Activated T-helper 1 cell treated with anti-CD3 and anti-CD28 coated beads, Interleukin-12 subunit alpha, Interleukin-12 subunit beta, Interleukin-2, Interleukin-4 antibody, amounts not matched to agents 30 ng/mL and 10 ng/mL and 1 ng/mL, durations not matched to agents 14 hours and 24 hours and 36 hours (primary cell): ENCODE measurements at regions not wholly inside any gene's neighbourhood (a gene's known extent, or its start where the extent isn't known, plus 50 kb on each side); places are given as distances from the start of the nearest gene placed in this dataset.

ENCODE experiments used
- DNase-seq: peaks from one replicate; pipeline ENCODE4 v3.0.0; 2021; ENCODE audit warnings: low spot score
- H3K27ac Mint-ChIP-seq: one replicate; pipeline ENCODE4 v1.8.0; 2021; ENCODE audit warnings: mild to moderate bottlenecking, mixed read lengths
- H3K27me3 Mint-ChIP-seq: one replicate; pipeline ENCODE4 v1.8.0; 2022; ENCODE audit warnings: mild to moderate bottlenecking, moderate library complexity, mixed read lengths; ENCODE audit not compliant: insufficient read depth
- H3K36me3 Mint-ChIP-seq: one replicate; pipeline ENCODE4 v1.8.0; 2021; ENCODE audit warnings: low read depth, mixed read lengths
- H3K4me1 Mint-ChIP-seq: one replicate; pipeline ENCODE4 v1.8.0; 2021; ENCODE audit warnings: low read depth, mixed read lengths
- H3K4me3 Mint-ChIP-seq: one replicate; pipeline ENCODE4 v1.8.0; 2021; ENCODE audit warnings: mild to moderate bottlenecking, moderate library complexity, mixed read lengths
- H3K9me3 Mint-ChIP-seq: one replicate; pipeline ENCODE4 v1.8.0; 2021; ENCODE audit warnings: mixed read lengths
- intact Hi-C: fragments of 100-400 bp; cut with micrococcal nuclease; formaldehyde crosslinking; loops from one replicate; pipeline ENCODE4 v1.15.1; 2024

DNA sequence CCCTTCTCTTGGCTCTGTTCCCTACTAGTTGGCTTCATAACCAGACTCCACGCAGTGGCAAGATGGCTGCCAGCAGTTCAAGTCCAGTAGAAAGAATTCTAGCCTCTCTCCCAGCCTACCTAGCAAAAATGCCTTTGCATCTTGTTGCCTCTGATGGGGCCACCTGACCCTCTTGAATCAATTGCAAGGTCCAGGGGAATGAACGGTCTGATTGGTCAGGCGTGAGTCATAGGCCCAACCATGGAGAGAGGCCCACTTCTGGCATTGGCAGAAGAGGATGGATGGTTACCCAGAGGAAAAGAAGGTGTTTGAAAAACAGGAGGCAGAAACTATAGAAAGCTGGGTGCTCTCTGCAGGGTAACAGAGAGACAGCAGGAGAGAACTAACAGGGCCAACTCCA, 622.6 kb downstream of the CCDC171 start:
- Mint-ChIP-seq H3K36me3 (no peaks in the 10 kb centered on the region), H3K27ac (no peak overlapping the region), H3K4me1 (no peaks in the 10 kb centered on the region), H3K9me3 (no peaks in the 10 kb centered on the region), H3K27me3 (no peaks in the 10 kb centered on the region), H3K4me3 (no peak overlapping the region)
- intact Hi-C loops, result no loop called here
- DNase-seq, result no peak

GRCh38 chr9:16178294-16178693, 625.5 kb downstream of the CCDC171 start:
- intact Hi-C loops, result no loop called here
- H3K9me3 Mint-ChIP-seq, result no peaks in the 10 kb centered on the region
- no peaks in the 10 kb centered on the region for H3K4me1 Mint-ChIP-seq
- H3K36me3 Mint-ChIP-seq, result no peaks in the 10 kb centered on the region
- H3K4me3 Mint-ChIP-seq, result no peak overlapping the region
- H3K27ac Mint-ChIP-seq, result no peak overlapping the region
- H3K27me3 Mint-ChIP-seq, result no peaks in the 10 kb centered on the region
- DNase-seq, result no peak

GRCh38 chr9:16179566-16179965, 626.7 kb downstream of the CCDC171 start:
- intact Hi-C loops, result no loop called here
- Mint-ChIP-seq H3K9me3 (no peaks in the 10 kb centered on the region), H3K4me3 (no peak overlapping the region), H3K27ac (no peak overlapping the region), H3K36me3 (no peaks in the 10 kb centered on the region), H3K27me3 (no peaks in the 10 kb centered on the region), H3K4me1 (no peaks in the 10 kb centered on the region)
- DNase-seq, result no peak

GRCh38 chr9:16180091-16180490, 627.2 kb downstream of the CCDC171 start:
- no peak for DNase-seq
- Mint-ChIP-seq H3K9me3 (no peaks in the 10 kb centered on the region), H3K36me3 (no peaks in the 10 kb centered on the region), H3K27me3 (no peaks in the 10 kb centered on the region), H3K4me1 (no peaks in the 10 kb centered on the region), H3K27ac (no peak overlapping the region), H3K4me3 (no peak overlapping the region)
- intact Hi-C loops, result no loop called here

- no peaks in the 10 kb centered on the region for H3K9me3 Mint-ChIP-seq
Observed at GRCh38 chr9:16180546-16180945, 627.7 kb downstream of the CCDC171 start.

DNA sequence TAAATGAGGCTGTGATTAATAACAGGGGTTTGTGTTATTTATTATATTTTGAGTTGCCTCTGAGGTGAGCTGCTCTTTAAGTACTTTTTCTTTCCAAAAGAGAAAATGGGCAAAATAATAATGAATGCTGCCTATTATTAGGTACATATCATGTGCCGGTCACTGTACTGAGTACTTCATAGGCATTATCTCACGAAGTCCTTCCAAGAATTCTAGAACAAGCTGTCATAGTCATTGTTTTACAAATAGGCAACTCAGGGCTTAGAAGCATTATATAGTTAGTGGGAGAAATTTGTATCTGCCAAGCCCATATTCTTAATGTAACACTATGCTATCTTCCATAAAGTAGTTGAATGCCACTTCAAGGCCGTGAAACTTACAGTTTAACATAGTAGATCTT, 628.7 kb downstream of the CCDC171 start:
- no peaks in the 10 kb centered on the region for H3K27me3 Mint-ChIP-seq

More at GRCh38 chr9:16180546-16180945, 627.7 kb downstream of the CCDC171 start:
- no peaks in the 10 kb centered on the region for H3K36me3 Mint-ChIP-seq
- intact Hi-C loops, result no loop called here
- no peak for DNase-seq
- no peak overlapping the region for H3K27ac Mint-ChIP-seq
- H3K4me1 Mint-ChIP-seq, result no peaks in the 10 kb centered on the region
- H3K4me3 Mint-ChIP-seq, result no peak overlapping the region
- H3K27me3 Mint-ChIP-seq, result no peaks in the 10 kb centered on the region

GRCh38 chr9:16182784-16183183, 629.9 kb downstream of the CCDC171 start:
- Mint-ChIP-seq H3K36me3 (no peaks in the 10 kb centered on the region), H3K4me1 (no peaks in the 10 kb centered on the region), H3K9me3 (no peaks in the 10 kb centered on the region), H3K4me3 (no peak overlapping the region), H3K27ac (no peak overlapping the region), H3K27me3 (no peaks in the 10 kb centered on the region)
- intact Hi-C loops, result no loop called here
- no peak for DNase-seq

More for the DNA sequence above, 628.7 kb downstream of the CCDC171 start:
- Mint-ChIP-seq H3K36me3 (no peaks in the 10 kb centered on the region), H3K27ac (no peak overlapping the region), H3K4me1 (no peaks in the 10 kb centered on the region), H3K4me3 (no peak overlapping the region), H3K9me3 (no peaks in the 10 kb centered on the region)
- intact Hi-C loops, result no loop called here
- no peak for DNase-seq

GRCh38 chr9:16184964-16185646, 632.3 kb downstream of the CCDC171 start:
- no peaks in the 10 kb centered on the region for H3K27me3 Mint-ChIP-seq
- peaks cover 5% of the 10 kb centered on the region for H3K9me3 Mint-ChIP-seq
- H3K4me3 Mint-ChIP-seq, result no peak overlapping the region
- no peak overlapping the region for H3K27ac Mint-ChIP-seq
- H3K36me3 Mint-ChIP-seq, result no peaks in the 10 kb centered on the region
- DNase-seq, result no peak
- intact Hi-C loops, result no loop called here
- no peaks in the 10 kb centered on the region for H3K4me1 Mint-ChIP-seq

DNA sequence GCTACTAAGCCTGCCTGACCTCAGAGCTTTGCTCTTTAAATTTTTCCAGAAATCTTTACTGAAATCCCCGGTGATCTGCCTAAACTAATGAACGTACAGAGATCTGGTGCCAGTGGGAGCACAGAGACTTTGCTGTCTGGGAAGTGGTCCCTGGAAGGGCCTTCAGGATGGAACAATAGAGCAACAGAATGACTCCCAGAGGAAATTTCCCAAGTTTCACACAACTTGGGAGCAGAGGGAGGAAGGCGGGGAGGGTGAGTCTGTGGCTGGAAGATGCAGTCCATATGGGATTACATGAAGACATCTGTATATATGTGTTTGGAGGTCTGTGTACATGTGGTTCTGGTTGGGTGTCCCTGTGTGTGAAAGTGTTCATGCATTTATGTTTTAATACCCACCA, 638.3 kb downstream of the CCDC171 start:
- H3K4me3 Mint-ChIP-seq, result no peak overlapping the region
- intact Hi-C loops, result loop anchor here (10.0 kb wide), 1 partner anchor 1274 kb away; no protein-coding TSS in a partner anchor
- H3K9me3 Mint-ChIP-seq, result peaks cover 5% of the 10 kb centered on the region
- peaks cover 2% of the 10 kb centered on the region for H3K27me3 Mint-ChIP-seq
- H3K36me3 Mint-ChIP-seq, result no peaks in the 10 kb centered on the region
- no peak overlapping the region for H3K27ac Mint-ChIP-seq
- H3K4me1 Mint-ChIP-seq, result no peaks in the 10 kb centered on the region
- DNase-seq, result no peak

GRCh38 chr9:16191691-16192402, 639.0 kb downstream of the CCDC171 start:
- Mint-ChIP-seq H3K27ac (no peak overlapping the region), H3K4me1 (no peaks in the 10 kb centered on the region), H3K9me3 (peaks cover 5% of the 10 kb centered on the region), H3K4me3 (no peak overlapping the region), H3K27me3 (peaks cover 2% of the 10 kb centered on the region), H3K36me3 (no peaks in the 10 kb centered on the region)
- intact Hi-C loops, result loop anchor here (10.0 kb wide), 1 partner anchor 1273 kb away; no protein-coding TSS in a partner anchor
- DNase-seq, result no peak

- Mint-ChIP-seq H3K4me3 (no peak overlapping the region), H3K27me3 (peaks cover 2% of the 10 kb centered on the region), H3K9me3 (peaks cover 5% of the 10 kb centered on the region), H3K4me1 (no peaks in the 10 kb centered on the region), H3K27ac (no peak overlapping the region), H3K36me3 (no peaks in the 10 kb centered on the region)
- intact Hi-C loops, result loop anchor here (10.0 kb wide), 1 partner anchor 1272 kb away; no protein-coding TSS in a partner anchor
- no peak for DNase-seq
Observed at GRCh38 chr9:16192403-16193017, 639.7 kb downstream of the CCDC171 start.

DNA sequence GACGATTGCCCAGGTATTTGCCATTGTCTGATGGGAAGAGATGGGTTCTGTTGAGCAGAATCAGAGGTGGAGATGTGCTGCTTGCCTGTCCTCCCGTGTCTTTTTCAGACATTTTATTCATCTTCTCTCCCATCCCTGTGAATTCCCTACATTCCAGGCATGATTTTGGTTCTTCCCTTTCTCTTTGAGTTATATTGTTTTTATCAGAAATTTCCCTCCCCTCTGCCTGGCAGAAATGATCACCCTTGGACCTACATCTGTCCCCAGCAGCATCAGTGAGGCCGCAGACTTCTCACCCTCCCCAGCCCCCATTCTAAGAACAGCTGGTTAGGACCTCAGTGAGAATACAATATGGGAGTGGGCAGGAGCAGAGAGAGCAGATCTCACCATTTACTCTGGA, 640.2 kb downstream of the CCDC171 start:
- peaks cover 5% of the 10 kb centered on the region for H3K9me3 Mint-ChIP-seq
- H3K27ac Mint-ChIP-seq, result no peak overlapping the region
- no peaks in the 10 kb centered on the region for H3K36me3 Mint-ChIP-seq
- no peak overlapping the region for H3K4me3 Mint-ChIP-seq
- no peaks in the 10 kb centered on the region for H3K4me1 Mint-ChIP-seq
- no peak for DNase-seq
- H3K27me3 Mint-ChIP-seq, result peaks cover 2% of the 10 kb centered on the region
- intact Hi-C loops, result loop anchor here (10.0 kb wide), 1 partner anchor 1272 kb away; no protein-coding TSS in a partner anchor

GRCh38 chr9:16196206-16196605, 643.4 kb downstream of the CCDC171 start:
- no peaks in the 10 kb centered on the region for H3K36me3 Mint-ChIP-seq
- intact Hi-C loops, result loop anchor here (10.0 kb wide), 1 partner anchor 1269 kb away; no protein-coding TSS in a partner anchor

More at GRCh38 chr9:16196206-16196605, 643.4 kb downstream of the CCDC171 start:
- Mint-ChIP-seq H3K4me3 (no peak overlapping the region), H3K27me3 (peaks cover 2% of the 10 kb centered on the region), H3K27ac (no peak overlapping the region), H3K4me1 (no peaks in the 10 kb centered on the region), H3K9me3 (no peaks in the 10 kb centered on the region)
- DNase-seq, result no peak
